H1 (cell line): ENCODE measurements at regions not wholly inside any gene's neighbourhood (a gene's known extent, or its start where the extent isn't known, plus 50 kb on each side); places are given as distances from the start of the nearest gene placed in this dataset.

Experiments
- EP300 ChIP-seq, 2 experiments: IDR thresholded peaks; 1 replicate in 1 of 2; 2 replicates in 1 of 2; pipeline ENCODE4 v1.6.1; 2011 to 2012; ENCODE audit warnings: low read depth in 2 of 2, low read length in 2 of 2, mild to moderate bottlenecking in 2 of 2, borderline replicate concordance in 1 of 2, inconsistent platforms in 1 of 2, moderate library complexity in 1 of 2
- POU5F1 ChIP-seq: IDR thresholded peaks from 2 replicates; pipeline ENCODE4 v1.6.1; 2011; ENCODE audit warnings: low read depth, mild to moderate bottlenecking, low read length, moderate library complexity
- SRF ChIP-seq: IDR thresholded peaks from 2 replicates; pipeline ENCODE4 v1.6.1; 2011; ENCODE audit warnings: mild to moderate bottlenecking, low read depth, low read length, moderate library complexity
- TF ChIP-seq, protein P1 (sequence below), 3 experiments: IDR thresholded peaks; 1 replicate in 2 of 3; 2 replicates in 1 of 3; pipeline versions ENCODE4 v1.5.1 to v1.6.1; 2011; ENCODE audit warnings: low read length in 3 of 3, mild to moderate bottlenecking in 3 of 3, inconsistent platforms in 2 of 3, low read depth in 1 of 3, moderate library complexity in 1 of 3; ENCODE audit not compliant: insufficient read depth in 1 of 3; ENCODE audit errors: control extremely low read depth in 1 of 3

GRCh38 chr11:110835106-110835505 lies 122.9 kb upstream of the ARHGAP20 start:
- no peak for TF ChIP-seq SRF
- TF ChIP-seq, protein P1, sequence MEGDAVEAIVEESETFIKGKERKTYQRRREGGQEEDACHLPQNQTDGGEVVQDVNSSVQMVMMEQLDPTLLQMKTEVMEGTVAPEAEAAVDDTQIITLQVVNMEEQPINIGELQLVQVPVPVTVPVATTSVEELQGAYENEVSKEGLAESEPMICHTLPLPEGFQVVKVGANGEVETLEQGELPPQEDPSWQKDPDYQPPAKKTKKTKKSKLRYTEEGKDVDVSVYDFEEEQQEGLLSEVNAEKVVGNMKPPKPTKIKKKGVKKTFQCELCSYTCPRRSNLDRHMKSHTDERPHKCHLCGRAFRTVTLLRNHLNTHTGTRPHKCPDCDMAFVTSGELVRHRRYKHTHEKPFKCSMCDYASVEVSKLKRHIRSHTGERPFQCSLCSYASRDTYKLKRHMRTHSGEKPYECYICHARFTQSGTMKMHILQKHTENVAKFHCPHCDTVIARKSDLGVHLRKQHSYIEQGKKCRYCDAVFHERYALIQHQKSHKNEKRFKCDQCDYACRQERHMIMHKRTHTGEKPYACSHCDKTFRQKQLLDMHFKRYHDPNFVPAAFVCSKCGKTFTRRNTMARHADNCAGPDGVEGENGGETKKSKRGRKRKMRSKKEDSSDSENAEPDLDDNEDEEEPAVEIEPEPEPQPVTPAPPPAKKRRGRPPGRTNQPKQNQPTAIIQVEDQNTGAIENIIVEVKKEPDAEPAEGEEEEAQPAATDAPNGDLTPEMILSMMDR (IDR thresholded peaks at IDR 0.05; ENCODE audit: control extremely low read depth in 1 of 3, insufficient read depth in 1 of 3, low read depth in 1 of 3, low read length in 3 of 3), result no peak
- no peak for TF ChIP-seq EP300 (IDR thresholded peaks at IDR 0.05; ENCODE audit: borderline replicate concordance in 1 of 2, low read depth in 2 of 2, low read length in 2 of 2)
- TF ChIP-seq POU5F1, result no peak
